K562 (cell line): ENCODE measurements at regions not wholly inside any gene's neighbourhood (a gene's known extent, or its start where the extent isn't known, plus 50 kb on each side); places are given as distances from the start of the nearest gene placed in this dataset.

Experiments
- ATAC-seq: fragments of 200-7000 bp; cut with Tn5 transposase; 3 replicates; pipeline ENCODE4 v1.9.1; 2020; ENCODE audit warnings: moderate library complexity
- BruUV-seq: library from RNA; stranded (reverse); fragments of 400-500 nt; replicated peaks from 2 replicates; lab custom pipeline; 2021; lab: Mats Ljungman, UMichigan
- CTCF ChIA-PET: fragments of 300-600 bp; formaldehyde crosslinking; extraction: SDS; loops from one replicate; lab custom pipeline; 2021; ENCODE audit warnings: low intra/inter-chr PET ratio; lab: Yijun Ruan, JAX
- POLR2A ChIA-PET: fragments of 300-600, 350-650 bp; sonication (Branson Sonifier 250); formaldehyde crosslinking; extraction: SDS; loops from one replicate; lab custom pipeline; 2021; ENCODE audit warnings: antibody characterized with exemption, inconsistent platforms; lab: Yijun Ruan, JAX
- DNase-seq, 4 experiments: peaks; one replicate each; pipeline versions ENCODE4 v3.0.0 to v3.0.0-alpha.2; 2011 to 2018; ENCODE audit warnings: low spot score in 3 of 4, mixed read lengths in 3 of 4; ENCODE audit errors: extremely low read depth in 1 of 4
- FAIRE-seq: peaks from 2 replicates; lab custom pipeline; 2011; peaks lifted over from hg19 to GRCh38; lab: Jason Lieb, UNC
- H2AFZ ChIP-seq: 2 replicates; pipeline ENCODE4 v1.6.0; 2011; ENCODE audit warnings: low read depth, low read length, control low read depth, inconsistent platforms
- H3K27ac ChIP-seq: fragments of 200-600 bp; 3 replicates; pipeline ENCODE4 v1.8.0; 2011; ENCODE audit warnings: low read depth, mild to moderate bottlenecking, control low read depth, inconsistent platforms, low read length, moderate library complexity, mixed read lengths; ENCODE audit errors: extremely low read depth
- H3K27me3 ChIP-seq, 2 experiments: fragments of 300-600 bp in 1 of 2; 2 replicates in 1 of 2; 3 replicates in 1 of 2; pipeline versions ENCODE4 v1.6.0 to v1.8.0; 2011; ENCODE audit warnings: inconsistent platforms in 2 of 2, low read length in 2 of 2, mild to moderate bottlenecking in 1 of 2, mixed read lengths in 1 of 2, moderate library complexity in 1 of 2; ENCODE audit not compliant: control insufficient read depth in 2 of 2, insufficient read depth in 2 of 2
- H3K36me3 ChIP-seq: fragments of 300-600 bp; 3 replicates; pipeline ENCODE4 v1.8.0; 2011; ENCODE audit warnings: mild to moderate bottlenecking, low read length, inconsistent platforms; ENCODE audit not compliant: control insufficient read depth, insufficient read depth
- H3K4me1 ChIP-seq, 2 experiments: fragments of 200-600 bp in 1 of 2; replicated peaks in 1 of 2; 2 replicates in 1 of 2; 3 replicates in 1 of 2; pipeline versions ENCODE4 v1.5.1 to v1.8.0; 2011; ENCODE audit warnings: inconsistent platforms in 2 of 2, low read length in 2 of 2, mild to moderate bottlenecking in 1 of 2, mixed read lengths in 1 of 2, moderate library complexity in 1 of 2; ENCODE audit not compliant: control insufficient read depth in 2 of 2, insufficient read depth in 2 of 2
- H3K4me2 ChIP-seq: 2 replicates; pipeline ENCODE4 v1.6.1; 2011; ENCODE audit warnings: low read length, control low read depth, inconsistent platforms, mixed read lengths; ENCODE audit not compliant: insufficient read depth
- H3K4me3 ChIP-seq: fragments of 200-600 bp; sonication (generic), shearing (Covaris generic); 2 replicates; pipeline ENCODE4 v1.5.1; 2016; ENCODE audit warnings: control low read depth, inconsistent platforms
- H3K79me2 ChIP-seq: fragments of 200-600 bp; 3 replicates; pipeline ENCODE4 v1.8.0; 2011; ENCODE audit warnings: low read length, inconsistent platforms; ENCODE audit not compliant: control insufficient read depth, insufficient read depth
- H3K9ac ChIP-seq, 2 experiments: 2 replicates each; pipeline versions ENCODE4 v1.6.0 to v1.6.1; 2011; ENCODE audit warnings: low read depth in 2 of 2, low read length in 2 of 2, control low read depth in 1 of 2, inconsistent platforms in 1 of 2, mild to moderate bottlenecking in 1 of 2, mixed read lengths in 1 of 2; ENCODE audit not compliant: insufficient read depth in 1 of 2
- H3K9me1 ChIP-seq: one replicate; pipeline ENCODE4 v1.6.0; 2011; ENCODE audit warnings: inconsistent platforms, mild to moderate bottlenecking, low read length, moderate library complexity; ENCODE audit not compliant: control insufficient read depth, insufficient read depth
- H3K9me3 ChIP-seq: replicated peaks from 2 replicates; pipeline ENCODE4 v1.5.1; 2011; ENCODE audit warnings: low read depth, low read length, inconsistent platforms; ENCODE audit not compliant: control insufficient read depth, insufficient read depth
- H4K20me1 ChIP-seq: replicated peaks from 2 replicates; pipeline ENCODE4 v1.6.1; 2011; ENCODE audit warnings: low read length, inconsistent platforms, mixed read lengths; ENCODE audit not compliant: control insufficient read depth, insufficient read depth
- MXI1 ChIP-seq: IDR thresholded peaks from 2 replicates; pipeline ENCODE4 v1.6.1; 2011; ENCODE audit warnings: low read depth, mild to moderate bottlenecking, improper control_type of control experiment, low read length
- MYBL2 ChIP-seq, 2 experiments: fragments of 450-650 bp in 1 of 2; sonication (generic) in 1 of 2; formaldehyde crosslinking in 1 of 2; IDR thresholded peaks; 2 replicates each; pipeline versions ENCODE4 v1.6.1 to v1.8.1; 2017 to 2022; ENCODE audit warnings: borderline replicate concordance in 1 of 2, inconsistent platforms in 1 of 2, low read depth in 1 of 2, mild to moderate bottlenecking in 1 of 2, missing genetic modification reagents in 1 of 2, moderate library complexity in 1 of 2
- MYNN ChIP-seq, 2 experiments: sonication (generic); formaldehyde crosslinking in 1 of 2; IDR thresholded peaks; 2 replicates each; pipeline versions ENCODE4 v1.5.0 to v1.6.1; 2016 to 2020; ENCODE audit warnings: antibody characterized with exemption in 1 of 2, missing genetic modification reagents in 1 of 2
- RBM14 ChIP-seq: fragments of 200-400 bp; formaldehyde crosslinking; IDR thresholded peaks from 2 replicates; pipeline ENCODE4 v1.6.1; 2018; ENCODE audit warnings: low read depth, mild to moderate bottlenecking, low read length, moderate library complexity, borderline replicate concordance; ENCODE audit not compliant: insufficient read depth
- ZNF224 ChIP-seq: sonication (generic); formaldehyde crosslinking; IDR thresholded peaks from 2 replicates; pipeline ENCODE4 v1.8.0; 2022; ENCODE audit warnings: mild to moderate bottlenecking, missing genetic modification reagents
- WGBS: fragments of 100-300 bp; shearing (Covaris generic); methylation state at CpG from one replicate; pipeline ENCODE4 v1.1.6; 2016; ENCODE audit warnings: low coverage, mixed read lengths; ENCODE audit not compliant: insufficient coverage; ENCODE audit errors: missing lambda C conversion rate; 5-methylcytosine and 5-hydroxymethylcytosine counted together
- in situ Hi-C: fragments of 300-500 bp; cut with MboI; formaldehyde crosslinking; loops from 4 replicates; pipeline ENCODE4 v1.15.0; 2018; ENCODE audit warnings: inconsistent platforms, mixed read lengths
- intact Hi-C: fragments of 100-400 bp; cut with micrococcal nuclease; formaldehyde crosslinking; loops from 2 replicates; pipeline ENCODE4 v1.14.2; 2022
- TF ChIP-seq, protein P1 (sequence below): fragments of 450-650 bp; formaldehyde crosslinking; IDR thresholded peaks from 2 replicates; pipeline ENCODE4 v1.4.0; 2022; ENCODE audit warnings: mild to moderate bottlenecking, moderate library complexity
- TF ChIP-seq, protein P2 (sequence below): sonication (generic); formaldehyde crosslinking; IDR thresholded peaks from 2 replicates; pipeline ENCODE4 v1.8.1; 2023; ENCODE audit warnings: mild to moderate bottlenecking, missing genetic modification reagents

DNA sequence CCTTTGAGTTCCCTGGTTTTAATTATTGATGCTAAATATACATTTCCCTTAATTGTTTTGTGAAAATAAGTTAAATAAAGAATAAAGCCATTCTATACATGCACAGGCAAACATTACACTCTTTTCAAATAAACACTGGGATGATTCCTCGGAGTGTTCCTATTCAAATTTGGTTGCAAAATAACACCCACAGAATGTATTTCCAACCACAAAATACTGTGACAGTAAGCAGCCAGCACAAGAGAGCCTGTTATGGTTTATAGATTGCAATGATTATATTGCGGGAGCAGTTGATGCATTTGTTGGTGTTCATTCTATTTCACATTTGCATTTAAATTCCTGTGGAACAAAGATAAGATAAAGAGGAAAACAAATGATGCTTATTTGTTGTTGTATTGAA, 632.6 kb upstream of the WWC1 start:
- no peak overlapping the region for H2AFZ ChIP-seq
- no peaks in the 10 kb centered on the region for H3K4me1 ChIP-seq
- H3K27ac ChIP-seq = no peak overlapping the region
- no peak for DNase-seq
- intact Hi-C loops (no loop called here), in situ Hi-C loops (no loop called here)
- 3% methylated on average over 2 of the region's 2 CpGs for WGBS
- ChIA-PET CTCF (no interaction called here), POLR2A (no interaction called here)
- H3K79me2 ChIP-seq = no peaks in the 10 kb centered on the region
- no peak for FAIRE-seq
- no peak overlapping the region for H3K9ac ChIP-seq
- no peaks in the 10 kb centered on the region for H4K20me1 ChIP-seq
- no peak for TF ChIP-seq MYNN (IDR thresholded peaks at IDR 0.05)
- no peak for TF ChIP-seq MYNN (CRISPR knock-in tag; IDR thresholded peaks at IDR 0.05)
- no peak for TF ChIP-seq RBM14
- TF ChIP-seq, protein P1, sequence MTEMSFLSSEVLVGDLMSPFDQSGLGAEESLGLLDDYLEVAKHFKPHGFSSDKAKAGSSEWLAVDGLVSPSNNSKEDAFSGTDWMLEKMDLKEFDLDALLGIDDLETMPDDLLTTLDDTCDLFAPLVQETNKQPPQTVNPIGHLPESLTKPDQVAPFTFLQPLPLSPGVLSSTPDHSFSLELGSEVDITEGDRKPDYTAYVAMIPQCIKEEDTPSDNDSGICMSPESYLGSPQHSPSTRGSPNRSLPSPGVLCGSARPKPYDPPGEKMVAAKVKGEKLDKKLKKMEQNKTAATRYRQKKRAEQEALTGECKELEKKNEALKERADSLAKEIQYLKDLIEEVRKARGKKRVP (CRISPR knock-in tag) = no peak
- TF ChIP-seq, protein P2, sequence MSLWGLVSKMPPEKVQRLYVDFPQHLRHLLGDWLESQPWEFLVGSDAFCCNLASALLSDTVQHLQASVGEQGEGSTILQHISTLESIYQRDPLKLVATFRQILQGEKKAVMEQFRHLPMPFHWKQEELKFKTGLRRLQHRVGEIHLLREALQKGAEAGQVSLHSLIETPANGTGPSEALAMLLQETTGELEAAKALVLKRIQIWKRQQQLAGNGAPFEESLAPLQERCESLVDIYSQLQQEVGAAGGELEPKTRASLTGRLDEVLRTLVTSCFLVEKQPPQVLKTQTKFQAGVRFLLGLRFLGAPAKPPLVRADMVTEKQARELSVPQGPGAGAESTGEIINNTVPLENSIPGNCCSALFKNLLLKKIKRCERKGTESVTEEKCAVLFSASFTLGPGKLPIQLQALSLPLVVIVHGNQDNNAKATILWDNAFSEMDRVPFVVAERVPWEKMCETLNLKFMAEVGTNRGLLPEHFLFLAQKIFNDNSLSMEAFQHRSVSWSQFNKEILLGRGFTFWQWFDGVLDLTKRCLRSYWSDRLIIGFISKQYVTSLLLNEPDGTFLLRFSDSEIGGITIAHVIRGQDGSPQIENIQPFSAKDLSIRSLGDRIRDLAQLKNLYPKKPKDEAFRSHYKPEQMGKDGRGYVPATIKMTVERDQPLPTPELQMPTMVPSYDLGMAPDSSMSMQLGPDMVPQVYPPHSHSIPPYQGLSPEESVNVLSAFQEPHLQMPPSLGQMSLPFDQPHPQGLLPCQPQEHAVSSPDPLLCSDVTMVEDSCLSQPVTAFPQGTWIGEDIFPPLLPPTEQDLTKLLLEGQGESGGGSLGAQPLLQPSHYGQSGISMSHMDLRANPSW (CRISPR knock-in tag) = no peak
- TF ChIP-seq MXI1 = no peak
- TF ChIP-seq ZNF224 (CRISPR knock-in tag) = no peak
- no peak for TF ChIP-seq MYBL2 (IDR thresholded peaks at IDR 0.05; ENCODE audit: low read depth)
- TF ChIP-seq MYBL2 (CRISPR knock-in tag; IDR thresholded peaks at IDR 0.05; ENCODE audit: borderline replicate concordance) = no peak
- no peak overlapping the region for H3K4me3 ChIP-seq
- no peaks in the 10 kb centered on the region for H3K9me1 ChIP-seq
- H3K4me2 ChIP-seq = no peak overlapping the region
- ATAC-seq = no peak
- BruUV-seq = no TSS peak
- H3K36me3 ChIP-seq = no peaks in the 10 kb centered on the region
- H3K9me3 ChIP-seq = no peaks in the 10 kb centered on the region
- no peaks in the 10 kb centered on the region for H3K27me3 ChIP-seq
